Pancreas (tissue), 10 donors: ENCODE measurements at regions not wholly inside any gene's neighbourhood (a gene's known extent, or its start where the extent isn't known, plus 50 kb on each side); places are given as distances from the start of the nearest gene placed in this dataset.

Experiments used
- ATAC-seq, 4 donors: fragments of 200-7000 bp; cut with Tn5 transposase; one replicate each; pipeline versions ENCODE4 v1.8.0 to v1.9.1; 2020; ENCODE audit warnings: mild to moderate bottlenecking in 4 of 4, moderate library complexity in 4 of 4
- DNase-seq, 6 donors: peaks; one replicate each; pipeline ENCODE4 v3.0.0-alpha.2; 2020
- FAIRE-seq: peaks from 2 replicates; lab custom pipeline; 2012; peaks lifted over from hg19 to GRCh38; lab: Jason Lieb, UNC
- H3K27ac ChIP-seq, 4 donors: fragments of 200-600 bp; sonication (generic); 1 replicate in 3 of 4; 2 replicates in 1 of 4; pipeline versions ENCODE4 v1.5.0 to v1.8.0; 2020
- H3K27me3 ChIP-seq, 4 donors: fragments of 200-600 bp; one replicate each; pipeline ENCODE4 v1.8.0; 2021
- H3K36me3 ChIP-seq, 3 donors: fragments of 200-600 bp; sonication (generic) in 1 of 3; one replicate each; pipeline versions ENCODE4 v1.5.0 to v1.8.0; 2020 to 2021
- H3K4me1 ChIP-seq, 3 donors: fragments of 200-600 bp; one replicate each; pipeline ENCODE4 v1.8.0; 2021
- H3K4me3 ChIP-seq, 4 donors: fragments of 200-600 bp; sonication (generic) in 2 of 4; one replicate each; pipeline versions ENCODE4 v1.5.0 to v1.8.0; 2020 to 2021
- H3K9me3 ChIP-seq, 4 donors: fragments of 200-600 bp; one replicate each; pipeline ENCODE4 v1.8.0; 2021
- CTCF ChIP-seq, 4 donors: fragments of 200-600 bp; sonication (generic) in 3 of 4; IDR thresholded peaks; one replicate each; pipeline versions ENCODE4 v1.5.0 to v1.8.0; 2021; ENCODE audit warnings: antibody characterized with exemption in 4 of 4
- WGBS, 2 donors: extraction: QIAGEN DNeasy Blood & Tissue Kit; methylation state at CpG; one replicate each; pipeline ENCODE4 v1.1.7; 2013; 5-methylcytosine and 5-hydroxymethylcytosine counted together
- intact Hi-C, 3 donors: fragments of 100-400 bp; cut with DNase I; formaldehyde crosslinking; loops; one replicate each; pipeline versions ENCODE4 v1.11.1 to v1.14.2; 2022
- donor health status: healthy with polysubstance abuse.
- donor health status: DM: no; HTN: no; CAD: no; lungs with moderate emphysema.
- donor health status: DM: no; HTN: no; CAD: no.
- donor health status: control.
- donor health status: control.
- donor health status: Bipolar disorder and iron deficiency.
- donor health status: DM: yes; HTN: yes; CAD: no.
- donor health status: DM: no; HTN: no; CAD: no.
- donor health status: DM: no; HTN: no; CAD: no.
- donor health status: DM: yes; HTN: yes; CAD: no.

- intact Hi-C loops = no loop called here
- WGBS, 2 donors = 41 to 42% methylated on average over 4 of the region's 4 CpGs
- no peak for TF ChIP-seq CTCF (IDR thresholded peaks at IDR 0.05)
Measured at GRCh38 chr5:52491071-52491787, 296.5 kb upstream of the ITGA1 start.

GRCh38 chr5:52491818-52492217 lies 295.9 kb upstream of the ITGA1 start:
- ATAC-seq (peak in 3 of 4 donors; percentile 43 to 81 (median 75)), FAIRE-seq (no peak), DNase-seq (peak in 1 of 6 donors; percentile 4)
- Histone ChIP-seq H3K4me3 (no peak overlapping the region), H3K27me3 (no peaks in the 10 kb centered on the region), H3K4me1 (no peaks in the 10 kb centered on the region), H3K36me3 (no peaks in the 10 kb centered on the region), H3K9me3 (no peaks in the 10 kb centered on the region), H3K27ac (no peak overlapping the region)
- no peak for TF ChIP-seq CTCF (IDR thresholded peaks at IDR 0.05)
- intact Hi-C loops = no loop called here

More at GRCh38 chr5:52491071-52491787, 296.5 kb upstream of the ITGA1 start:
- FAIRE-seq = no peak
- H3K4me1 ChIP-seq = no peaks in the 10 kb centered on the region
- no peaks in the 10 kb centered on the region for H3K27me3 ChIP-seq
- H3K9me3 ChIP-seq = no peaks in the 10 kb centered on the region
- peak in 1 of 6 donors; percentile 6 for DNase-seq
- H3K36me3 ChIP-seq = no peaks in the 10 kb centered on the region
- H3K4me3 ChIP-seq = no peak overlapping the region
- peak; percentile 21 to 86 (median 56) for ATAC-seq
- H3K27ac ChIP-seq = no peak overlapping the region

GRCh38 chr5:52497133-52497693 lies 290.5 kb upstream of the ITGA1 start:
- Histone ChIP-seq H3K4me3 (no peak overlapping the region), H3K4me1 (no peaks in the 10 kb centered on the region), H3K9me3 (no peaks in the 10 kb centered on the region), H3K36me3 (no peaks in the 10 kb centered on the region), H3K27me3 (no peaks in the 10 kb centered on the region), H3K27ac (no peak overlapping the region)
- no peak for DNase-seq
- no peak for TF ChIP-seq CTCF (IDR thresholded peaks at IDR 0.05)
- ATAC-seq = peak in 1 of 4 donors; percentile 25
- intact Hi-C loops = no loop called here
- no peak for FAIRE-seq
- 48 to 57% methylated on average over 4 of the region's 4 CpGs for WGBS, 2 donors

DNA sequence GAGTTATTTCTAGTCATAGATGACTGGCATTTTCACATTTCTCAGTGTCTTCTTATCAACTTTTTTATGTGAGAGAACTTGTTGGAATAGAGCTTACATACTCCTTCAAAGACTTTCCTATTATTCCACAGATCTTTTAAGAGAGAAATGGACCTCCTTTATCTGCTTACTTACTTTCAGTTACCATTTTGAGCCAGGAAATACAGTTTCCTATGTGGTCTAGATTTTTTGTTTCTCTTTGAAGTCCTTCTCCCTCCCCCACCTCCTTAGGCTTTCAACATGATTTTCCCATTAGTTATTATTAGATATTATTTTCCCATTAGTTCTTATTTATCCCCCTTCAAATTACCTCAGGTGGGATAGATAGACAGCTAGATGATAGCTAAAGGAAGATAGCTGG lies 289.1 kb upstream of the ITGA1 start:
- Histone ChIP-seq H3K4me3 (no peak overlapping the region), H3K27ac (no peak overlapping the region), H3K36me3 (no peaks in the 10 kb centered on the region), H3K9me3 (no peaks in the 10 kb centered on the region), H3K27me3 (no peaks in the 10 kb centered on the region), H3K4me1 (no peaks in the 10 kb centered on the region)
- intact Hi-C loops = no loop called here
- ATAC-seq (no peak), DNase-seq (no peak), FAIRE-seq (no peak)
- TF ChIP-seq CTCF (IDR thresholded peaks at IDR 0.05) = no peak

GRCh38 chr5:52502460-52502999 lies 285.2 kb upstream of the ITGA1 start:
- FAIRE-seq (no peak), DNase-seq (no peak), ATAC-seq (no peak)
- Histone ChIP-seq H3K9me3 (no peaks in the 10 kb centered on the region), H3K4me1 (no peaks in the 10 kb centered on the region), H3K27me3 (no peaks in the 10 kb centered on the region), H3K4me3 (no peak overlapping the region), H3K36me3 (no peaks in the 10 kb centered on the region), H3K27ac (no peak overlapping the region)
- WGBS, 2 donors = 66 to 71% methylated on average over 5 of the region's 5 CpGs
- no peak for TF ChIP-seq CTCF (IDR thresholded peaks at IDR 0.05)
- intact Hi-C loops = no loop called here
